Astrocyte (in vitro differentiated cells and primary cell): ENCODE measurements at regions not wholly inside any gene's neighbourhood (a gene's known extent, or its start where the extent isn't known, plus 50 kb on each side); places are given as distances from the start of the nearest gene placed in this dataset.

Source experiments
- DNase-seq: peaks from one replicate; pipeline ENCODE4 v3.0.0-alpha.2; 2010; ENCODE audit warnings: low read depth
- FAIRE-seq: peaks from 2 replicates; lab custom pipeline; 2011; peaks lifted over from hg19 to GRCh38; lab: Jason Lieb, UNC
- H2AFZ ChIP-seq: 2 replicates; pipeline ENCODE4 v1.6.0; 2012; ENCODE audit warnings: low read depth, low read length, inconsistent platforms
- H3K27ac ChIP-seq: 2 replicates; pipeline ENCODE4 v1.5.1; 2011; ENCODE audit warnings: low read depth, low read length, inconsistent platforms
- H3K27me3 ChIP-seq: 2 replicates; pipeline ENCODE4 v1.6.0; 2011; ENCODE audit warnings: low read length, inconsistent platforms; ENCODE audit not compliant: insufficient read depth
- H3K36me3 ChIP-seq: 2 replicates; pipeline ENCODE4 v1.5.1; 2011; ENCODE audit warnings: low read length, inconsistent platforms; ENCODE audit not compliant: insufficient read depth
- H3K4me1 ChIP-seq: 2 replicates; pipeline ENCODE4 v1.5.1; 2011; ENCODE audit warnings: low read length, inconsistent platforms; ENCODE audit not compliant: insufficient read depth
- H3K4me2 ChIP-seq: 2 replicates; pipeline ENCODE4 v1.6.0; 2012; ENCODE audit warnings: low read length, inconsistent platforms
- H3K4me3 ChIP-seq: 2 replicates; pipeline ENCODE4 v1.5.1; 2011; ENCODE audit warnings: low read depth, mild to moderate bottlenecking, low read length, inconsistent platforms; ENCODE audit not compliant: insufficient read depth
- H3K79me2 ChIP-seq: 2 replicates; pipeline ENCODE4 v1.6.0; 2012; ENCODE audit warnings: mild to moderate bottlenecking, low read length, inconsistent platforms; ENCODE audit not compliant: insufficient read depth
- H3K9ac ChIP-seq: 2 replicates; pipeline ENCODE4 v1.6.0; 2012; ENCODE audit warnings: mild to moderate bottlenecking, low read length, inconsistent platforms
- H3K9me3 ChIP-seq: 2 replicates; pipeline ENCODE4 v1.5.1; 2012; ENCODE audit warnings: low read depth, mild to moderate bottlenecking, low read length, inconsistent platforms; ENCODE audit not compliant: insufficient read depth
- H4K20me1 ChIP-seq: 2 replicates; pipeline ENCODE4 v1.6.0; 2012; ENCODE audit warnings: low read length, inconsistent platforms; ENCODE audit not compliant: insufficient read depth
- H3K27ac Mint-ChIP-seq: one replicate; pipeline ENCODE4 v1.8.0; 2021; ENCODE audit warnings: mild to moderate bottlenecking, mixed read lengths; ENCODE audit not compliant: unreplicated experiment
- H3K27me3 Mint-ChIP-seq: one replicate; pipeline ENCODE4 v1.8.0; 2021; ENCODE audit warnings: low read depth, mixed read lengths; ENCODE audit not compliant: unreplicated experiment
- H3K36me3 Mint-ChIP-seq: one replicate; pipeline ENCODE4 v1.8.0; 2021; ENCODE audit warnings: low read depth, mixed read lengths; ENCODE audit not compliant: unreplicated experiment
- H3K4me1 Mint-ChIP-seq: one replicate; pipeline ENCODE4 v1.8.0; 2021; ENCODE audit warnings: low read depth, mixed read lengths; ENCODE audit not compliant: unreplicated experiment
- H3K4me3 Mint-ChIP-seq: one replicate; pipeline ENCODE4 v1.8.0; 2021; ENCODE audit warnings: mild to moderate bottlenecking, moderate library complexity, mixed read lengths; ENCODE audit not compliant: unreplicated experiment
- H3K9me3 Mint-ChIP-seq: one replicate; pipeline ENCODE4 v1.8.0; 2021; ENCODE audit warnings: mild to moderate bottlenecking, mixed read lengths; ENCODE audit not compliant: unreplicated experiment
- CTCF ChIP-seq: IDR thresholded peaks from 2 replicates; pipeline ENCODE4 v1.5.1; 2011; ENCODE audit warnings: low read depth, mild to moderate bottlenecking, inconsistent platforms, low read length, moderate library complexity; ENCODE audit not compliant: insufficient read depth
- EZH2 ChIP-seq: IDR thresholded peaks from 2 replicates; pipeline ENCODE4 v1.6.1; 2012; ENCODE audit warnings: mild to moderate bottlenecking, low read length, inconsistent platforms; ENCODE audit not compliant: insufficient read depth

DNA sequence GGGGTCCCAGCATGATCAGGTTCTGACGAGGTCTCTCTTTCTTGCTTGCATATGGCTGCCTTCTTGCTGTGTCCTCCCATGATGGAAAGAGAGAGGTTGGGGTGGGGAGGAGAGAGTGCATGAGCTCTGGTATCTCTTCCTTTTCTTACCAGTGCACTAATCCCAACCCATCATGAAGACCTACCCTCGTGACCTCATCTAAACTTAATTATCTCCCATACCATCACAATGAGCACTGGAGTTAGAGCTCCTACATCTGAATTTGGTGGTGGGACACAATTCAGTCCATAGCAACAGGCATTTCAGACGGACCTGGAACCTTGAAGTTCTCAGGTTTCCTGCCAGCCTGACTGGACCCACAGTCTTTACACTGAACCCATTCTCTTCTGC, 125.2 kb upstream of the ZNF648 start:
- TF ChIP-seq EZH2 (no peak), CTCF (no peak)
- peaks cover 12% of the 10 kb centered on the region for H3K4me1 ChIP-seq
- H3K4me3 ChIP-seq = no peak overlapping the region
- peak overlapping the region; percentile 56 for H3K4me2 ChIP-seq
- H3K36me3 ChIP-seq = no peaks in the 10 kb centered on the region
- no peaks in the 10 kb centered on the region for H3K9me3 Mint-ChIP-seq
- no peak overlapping the region for H2AFZ ChIP-seq
- H3K27ac ChIP-seq = peak overlapping the region; percentile 43
- H3K36me3 Mint-ChIP-seq = no peaks in the 10 kb centered on the region
- no peaks in the 10 kb centered on the region for H3K9me3 ChIP-seq
- peaks cover 17% of the 10 kb centered on the region for H3K4me1 Mint-ChIP-seq
- H3K4me3 Mint-ChIP-seq = no peak overlapping the region
- FAIRE-seq (no peak), DNase-seq (no peak)
- H3K9ac ChIP-seq = no peak overlapping the region
- H3K27me3 ChIP-seq = peaks cover 4% of the 10 kb centered on the region
- no peaks in the 10 kb centered on the region for H3K79me2 ChIP-seq
- H3K27ac Mint-ChIP-seq = peak overlapping the region; percentile 64
- no peaks in the 10 kb centered on the region for H4K20me1 ChIP-seq
- H3K27me3 Mint-ChIP-seq = peaks cover 4% of the 10 kb centered on the region

DNA sequence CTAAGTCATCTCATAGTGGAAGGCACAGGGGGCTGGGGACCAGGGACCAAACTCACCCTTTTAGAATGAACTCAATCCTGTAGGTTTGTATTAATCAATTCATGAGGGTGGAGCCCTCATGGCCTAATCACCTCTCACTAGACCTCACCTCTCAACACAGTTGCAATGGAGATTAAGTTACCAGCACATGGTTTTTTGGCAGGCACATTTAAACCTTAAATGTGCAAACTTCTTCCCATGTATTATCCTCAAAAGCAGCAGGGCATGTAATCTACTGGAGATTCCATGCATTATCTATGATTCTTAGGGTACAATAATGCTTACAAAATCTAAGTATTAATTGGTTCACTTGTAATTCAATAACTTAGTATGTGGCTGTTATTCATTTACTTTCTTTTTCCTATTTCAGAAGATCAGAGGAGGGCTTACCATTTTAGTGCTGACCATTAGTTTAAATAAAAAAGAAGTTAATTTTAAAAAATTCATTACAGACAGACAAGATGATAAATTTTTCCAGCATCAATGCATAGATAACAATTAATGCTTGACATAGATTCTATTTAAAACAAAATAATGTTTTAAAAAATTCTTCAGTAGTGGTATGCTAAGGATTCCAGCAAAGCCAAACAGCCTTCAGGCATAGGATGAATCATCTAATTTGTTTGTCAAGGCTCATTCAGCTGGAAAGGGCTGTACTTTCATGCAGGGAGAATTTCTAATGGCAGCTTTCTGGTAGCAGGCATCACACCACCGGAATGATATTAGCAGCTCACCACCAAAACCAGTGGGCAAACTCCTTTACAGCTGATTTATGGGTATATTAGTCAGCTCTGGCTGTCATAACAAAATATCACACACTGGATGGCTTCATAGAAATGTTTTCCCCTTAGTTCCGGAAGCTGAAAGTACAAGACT, 124.6 kb upstream of the ZNF648 start:
- Mint-ChIP-seq H3K4me1 (peaks cover 17% of the 10 kb centered on the region), H3K9me3 (no peaks in the 10 kb centered on the region), H3K36me3 (no peaks in the 10 kb centered on the region), H3K27ac (peak overlapping the region; percentile 64), H3K4me3 (no peak overlapping the region), H3K27me3 (peaks cover 4% of the 10 kb centered on the region)
- Histone ChIP-seq H4K20me1 (no peaks in the 10 kb centered on the region), H3K36me3 (no peaks in the 10 kb centered on the region), H3K27me3 (peaks cover 4% of the 10 kb centered on the region), H3K9me3 (no peaks in the 10 kb centered on the region), H3K4me1 (peaks cover 12% of the 10 kb centered on the region), H2AFZ (no peak overlapping the region), H3K27ac (peak overlapping the region; percentile 43), H3K79me2 (no peaks in the 10 kb centered on the region), H3K9ac (no peak overlapping the region), H3K4me2 (peak overlapping the region; percentile 56), H3K4me3 (no peak overlapping the region)
- DNase-seq = peak; percentile 96
- FAIRE-seq = peak; percentile 79
- no peak for TF ChIP-seq EZH2
- no peak for TF ChIP-seq CTCF

GRCh38 chr1:182185136-182185535, 123.6 kb upstream of the ZNF648 start:
- Histone ChIP-seq H3K4me2 (no peak overlapping the region), H3K9me3 (no peaks in the 10 kb centered on the region), H3K27me3 (peaks cover 4% of the 10 kb centered on the region), H3K9ac (no peak overlapping the region), H3K79me2 (no peaks in the 10 kb centered on the region), H3K27ac (no peak overlapping the region), H4K20me1 (no peaks in the 10 kb centered on the region), H3K4me1 (peaks cover 12% of the 10 kb centered on the region), H3K4me3 (no peak overlapping the region), H2AFZ (no peak overlapping the region), H3K36me3 (no peaks in the 10 kb centered on the region)
- H3K4me1 Mint-ChIP-seq = peaks cover 17% of the 10 kb centered on the region
- no peak for TF ChIP-seq EZH2
- no peak overlapping the region for H3K4me3 Mint-ChIP-seq
- no peaks in the 10 kb centered on the region for H3K9me3 Mint-ChIP-seq
- no peak overlapping the region for H3K27ac Mint-ChIP-seq
- DNase-seq (no peak), FAIRE-seq (no peak)
- peaks cover 4% of the 10 kb centered on the region for H3K27me3 Mint-ChIP-seq
- no peaks in the 10 kb centered on the region for H3K36me3 Mint-ChIP-seq
